ENCODE measurements at regions not wholly inside any gene's neighbourhood (a gene's known extent, or its start where the extent isn't known, plus 50 kb on each side); places are given as distances from the start of the nearest gene placed in this dataset.

DNA sequence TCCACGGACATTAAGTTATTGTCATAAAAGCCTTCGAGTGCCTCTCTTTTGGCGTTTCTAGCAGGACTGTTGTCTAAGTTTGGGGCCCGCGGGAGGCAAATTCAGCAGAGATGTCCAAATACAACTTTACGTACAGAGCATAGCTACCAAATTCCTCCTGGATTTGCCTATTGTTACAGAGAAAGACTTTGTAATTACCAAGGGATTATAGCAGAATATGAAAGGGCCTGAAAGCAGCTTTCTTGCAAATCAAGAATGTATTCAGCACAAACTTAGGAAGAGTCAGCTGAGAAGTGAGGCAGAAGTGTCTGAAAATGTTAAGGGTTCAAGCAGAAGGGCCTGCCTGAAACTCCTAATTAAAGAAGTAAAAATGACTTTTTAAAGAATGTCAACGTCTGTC is 1053.5 kb upstream of the TENM3 start:
- no peak for DNase-seq (ENCODE audit: low read depth, low spot score)
- Histone ChIP-seq H3K79me2 (ENCODE audit: control insufficient read depth, insufficient read depth, low read length) (no peaks in the 10 kb centered on the region), H4K20me1 (ENCODE audit: control insufficient read depth, insufficient read depth) (no peaks in the 10 kb centered on the region), H3K9me3 (replicated peaks; ENCODE audit: control insufficient read depth, insufficient read depth, low read length) (no peaks in the 10 kb centered on the region), H3K27me3 (replicated peaks in 1 of 2; ENCODE audit: control insufficient read depth in 2 of 2, insufficient read depth in 2 of 2, low read length in 1 of 2) (no peaks in the 10 kb centered on the region), H2AFZ (ENCODE audit: control insufficient read depth, low read depth, low read length) (no peak overlapping the region), H3K4me1 (ENCODE audit: control insufficient read depth, insufficient read depth, low read length) (no peaks in the 10 kb centered on the region), H3K27ac (ENCODE audit: control insufficient read depth, insufficient read depth) (no peak overlapping the region), H3K4me3 (no peak overlapping the region), H3K36me3 (ENCODE audit: control insufficient read depth in 2 of 2, insufficient read depth in 2 of 2, low read length in 1 of 2) (no peaks in the 10 kb centered on the region), H3K4me2 (ENCODE audit: control insufficient read depth, insufficient read depth) (no peak overlapping the region), H3K9ac (ENCODE audit: control insufficient read depth, insufficient read depth, low read length) (no peak overlapping the region)
- intact Hi-C loops (cut with micrococcal nuclease; ENCODE audit: unreplicated experiment) (no loop called here), in situ Hi-C loops (cut with MboI) (no loop called here)
- ChIA-PET POLR2A (no interaction called here), CTCF (no interaction called here), RAD21 (ENCODE audit: unreplicated experiment) (no interaction called here), SMC1A (ENCODE audit: uncharacterized antibody, unreplicated experiment) (no interaction called here)
- ATAC-seq = no peak
- BruUV-seq (replicated peaks) = no TSS peak
- FAIRE-seq = no peak
- TF ChIP-seq CEBPZ (IDR thresholded peaks at IDR 0.05; ENCODE audit: low read depth, low read length) = no peak
- no peak for TF ChIP-seq GABPA (IDR thresholded peaks at IDR 0.05; ENCODE audit: low read depth)
- TF ChIP-seq STAT3 (IDR thresholded peaks at IDR 0.05; ENCODE audit: low read depth, low read length) = no peak
- TF ChIP-seq HDAC6 (IDR thresholded peaks at IDR 0.05; ENCODE audit: unreplicated experiment) = no peak
- TF ChIP-seq PBX3 (IDR thresholded peaks at IDR 0.05; ENCODE audit: insufficient replicate concordance, low read depth, low read length) = no peak
- no peak for TF ChIP-seq RBBP5 (conservative IDR thresholded peaks at IDR 0.05)
- no peak for TF ChIP-seq ZBTB11 (CRISPR knock-in tag; IDR thresholded peaks at IDR 0.05)
- TF ChIP-seq SMAD1 (IDR thresholded peaks at IDR 0.05; ENCODE audit: low read depth, partially characterized antibody) = no peak
- no peak for TF ChIP-seq ZNF384 (IDR thresholded peaks at IDR 0.05; ENCODE audit: borderline replicate concordance, low read depth, low read length)
- WGBS (ENCODE audit: insufficient coverage, insufficient replicate concordance, low lambda C conversion rate, missing lambda C conversion rate) = 42% methylated on average over 7 of the region's 7 CpGs

All from GM12878 (cell line).